Muscle of leg (tissue), 3 donors: ENCODE measurements at regions not wholly inside any gene's neighbourhood (a gene's known extent, or its start where the extent isn't known, plus 50 kb on each side); places are given as distances from the start of the nearest gene placed in this dataset.
A peak's percentile ranks its signal among the peaks of the same experiment; 100 is the strongest.

Experiments used
- DNase-seq: peaks from one replicate; pipeline ENCODE4 v3.0.0; 2013
- H3K27ac ChIP-seq: one replicate; pipeline ENCODE4 v1.5.1; 2013; ENCODE audit warnings: mild to moderate bottlenecking, low read length, control low read depth
- H3K27me3 ChIP-seq: one replicate; pipeline ENCODE4 v1.6.1; 2013; ENCODE audit warnings: low read length; ENCODE audit not compliant: control insufficient read depth, insufficient read depth
- H3K36me3 ChIP-seq: one replicate; pipeline ENCODE4 v1.6.1; 2013; ENCODE audit warnings: low read length; ENCODE audit not compliant: control insufficient read depth, insufficient read depth
- H3K4me1 ChIP-seq: one replicate; pipeline ENCODE4 v1.6.1; 2013; ENCODE audit warnings: low read length; ENCODE audit not compliant: control insufficient read depth, insufficient read depth
- H3K4me3 ChIP-seq: one replicate; pipeline ENCODE4 v1.5.1; 2013; ENCODE audit warnings: low read length, control low read depth
- H3K9me3 ChIP-seq: replicated peaks from 2 replicates; pipeline ENCODE4 v1.6.1; 2013; ENCODE audit warnings: low read depth, low read length; ENCODE audit not compliant: control insufficient read depth
- WGBS: methylation state at CpG from one replicate; pipeline ENCODE4 v1.1.5; 2013; ENCODE audit warnings: missing lambda C conversion rate; ENCODE audit not compliant: insufficient coverage; 5-methylcytosine and 5-hydroxymethylcytosine counted together

GRCh38 chr19:16000024-16000663 lies 51.3 kb downstream of the OR10H4 start:
- peaks cover 14% of the 10 kb centered on the region for H3K4me1 ChIP-seq
- no peaks in the 10 kb centered on the region for H3K36me3 ChIP-seq
- no peak overlapping the region for H3K27ac ChIP-seq
- H3K4me3 ChIP-seq = no peak overlapping the region
- H3K9me3 ChIP-seq = peaks cover 3% of the 10 kb centered on the region
- no peak for DNase-seq
- WGBS = 66% methylated on average over 4 of the region's 10 CpGs
- H3K27me3 ChIP-seq = no peaks in the 10 kb centered on the region

DNA sequence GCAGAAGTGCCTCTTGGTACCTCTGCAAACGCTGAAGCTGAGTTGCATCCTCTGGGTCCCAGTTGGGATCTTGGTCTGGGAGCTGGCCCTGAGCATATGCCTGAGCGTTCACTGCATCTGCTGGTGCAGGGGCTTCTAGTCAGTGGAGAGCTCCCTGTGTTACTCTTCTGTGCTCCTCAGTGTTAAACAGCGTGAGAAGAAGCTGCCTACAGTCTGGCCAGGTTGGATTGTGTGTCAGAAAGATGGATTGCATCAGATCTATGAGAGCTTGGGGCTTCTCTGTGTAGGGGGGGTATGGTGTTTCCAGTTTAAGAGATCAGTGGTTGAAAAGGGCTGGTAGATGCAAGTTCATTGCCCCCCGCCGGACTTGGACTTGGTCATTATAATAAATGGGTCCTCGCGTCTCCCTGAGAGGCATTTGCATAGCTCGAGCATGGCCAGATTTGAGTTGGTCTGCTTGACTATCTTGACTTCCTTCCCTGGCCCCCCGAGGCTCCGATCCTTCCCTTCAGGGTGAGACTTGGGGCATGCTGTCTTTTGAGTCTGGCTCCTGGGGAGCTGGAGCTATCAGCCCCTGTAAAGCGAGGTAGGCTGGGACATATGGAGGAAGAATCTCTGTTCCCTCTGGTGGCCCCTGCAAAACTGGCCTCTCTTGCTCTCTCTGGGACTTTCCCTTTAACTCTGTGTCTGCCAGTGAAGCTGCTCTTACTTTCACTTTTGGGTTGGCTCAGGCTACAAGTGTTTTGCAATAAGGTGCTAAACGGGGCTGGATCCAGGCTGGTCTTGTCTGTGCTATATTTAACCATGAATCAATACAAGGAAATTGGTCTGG lies 52.9 kb downstream of the OR10H4 start:
- H3K9me3 ChIP-seq = no peaks in the 10 kb centered on the region
- no peaks in the 10 kb centered on the region for H3K36me3 ChIP-seq
- H3K4me1 ChIP-seq = peaks cover 14% of the 10 kb centered on the region
- peak overlapping the region; percentile 18 for H3K4me3 ChIP-seq
- 8% methylated on average over 7 of the region's 12 CpGs for WGBS
- peak; percentile 60 for DNase-seq
- H3K27ac ChIP-seq = no peak overlapping the region
- H3K27me3 ChIP-seq = no peaks in the 10 kb centered on the region

- H3K4me3 ChIP-seq = no peak overlapping the region
- no peak overlapping the region for H3K27ac ChIP-seq
- H3K4me1 ChIP-seq = peaks cover 14% of the 10 kb centered on the region
- no peaks in the 10 kb centered on the region for H3K36me3 ChIP-seq
- H3K9me3 ChIP-seq = no peaks in the 10 kb centered on the region
- WGBS = 43% methylated on average over 9 of the region's 11 CpGs
- H3K27me3 ChIP-seq = no peaks in the 10 kb centered on the region
- peak; percentile 38 for DNase-seq
Measured at GRCh38 chr19:16002406-16003384, 53.9 kb downstream of the OR10H4 start.

- Histone ChIP-seq H3K4me3 (no peak overlapping the region), H3K9me3 (no peaks in the 10 kb centered on the region), H3K36me3 (no peaks in the 10 kb centered on the region), H3K27me3 (no peaks in the 10 kb centered on the region), H3K27ac (no peak overlapping the region), H3K4me1 (peaks cover 14% of the 10 kb centered on the region)
- DNase-seq = no peak
- WGBS = no CpG with 5 or more reads among the region's 3 CpGs
Measured at GRCh38 chr19:16003391-16003790, 54.6 kb downstream of the OR10H4 start.

DNA sequence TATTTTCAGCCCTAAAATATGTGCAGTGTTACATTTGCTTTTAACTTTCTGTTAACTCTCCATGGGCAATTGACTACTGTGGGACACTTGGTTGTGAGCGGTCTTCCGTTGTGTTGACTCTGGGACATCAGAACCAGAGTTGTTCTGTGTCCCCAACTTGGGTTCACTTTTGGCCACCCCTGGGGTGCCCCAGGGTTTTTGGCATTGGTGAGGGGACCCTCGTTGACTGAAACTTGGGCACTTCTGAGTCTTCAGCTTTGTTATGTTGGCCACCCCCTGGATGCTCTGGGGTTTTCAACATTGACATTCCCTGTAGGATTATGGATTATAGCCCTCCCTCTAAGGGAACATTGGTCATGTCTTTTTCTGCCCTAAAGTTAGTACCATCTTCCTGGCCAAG lies 57.1 kb downstream of the OR10H4 start:
- H3K27me3 ChIP-seq = no peaks in the 10 kb centered on the region
- DNase-seq = no peak
- no peaks in the 10 kb centered on the region for H3K36me3 ChIP-seq
- H3K4me3 ChIP-seq = no peak overlapping the region
- H3K9me3 ChIP-seq = no peaks in the 10 kb centered on the region
- H3K27ac ChIP-seq = no peak overlapping the region
- WGBS = no CpG with 5 or more reads among the region's 3 CpGs
- H3K4me1 ChIP-seq = peaks cover 14% of the 10 kb centered on the region

GRCh38 chr19:16012552-16012951 lies 63.7 kb upstream of the TPM4 start:
- Histone ChIP-seq H3K4me1 (no peaks in the 10 kb centered on the region), H3K27me3 (no peaks in the 10 kb centered on the region), H3K4me3 (no peak overlapping the region), H3K36me3 (no peaks in the 10 kb centered on the region), H3K9me3 (no peaks in the 10 kb centered on the region), H3K27ac (no peak overlapping the region)
- no peak for DNase-seq
- 92% methylated on average over 4 of the region's 4 CpGs for WGBS

- H3K27me3 ChIP-seq = no peaks in the 10 kb centered on the region
- no peak overlapping the region for H3K27ac ChIP-seq
- no peaks in the 10 kb centered on the region for H3K9me3 ChIP-seq
- WGBS = 93% methylated on average over 11 of the region's 11 CpGs
- no peaks in the 10 kb centered on the region for H3K36me3 ChIP-seq
- H3K4me3 ChIP-seq = no peak overlapping the region
- no peaks in the 10 kb centered on the region for H3K4me1 ChIP-seq
- DNase-seq = no peak
Measured at GRCh38 chr19:16013181-16013850, 63.0 kb upstream of the TPM4 start.

DNA sequence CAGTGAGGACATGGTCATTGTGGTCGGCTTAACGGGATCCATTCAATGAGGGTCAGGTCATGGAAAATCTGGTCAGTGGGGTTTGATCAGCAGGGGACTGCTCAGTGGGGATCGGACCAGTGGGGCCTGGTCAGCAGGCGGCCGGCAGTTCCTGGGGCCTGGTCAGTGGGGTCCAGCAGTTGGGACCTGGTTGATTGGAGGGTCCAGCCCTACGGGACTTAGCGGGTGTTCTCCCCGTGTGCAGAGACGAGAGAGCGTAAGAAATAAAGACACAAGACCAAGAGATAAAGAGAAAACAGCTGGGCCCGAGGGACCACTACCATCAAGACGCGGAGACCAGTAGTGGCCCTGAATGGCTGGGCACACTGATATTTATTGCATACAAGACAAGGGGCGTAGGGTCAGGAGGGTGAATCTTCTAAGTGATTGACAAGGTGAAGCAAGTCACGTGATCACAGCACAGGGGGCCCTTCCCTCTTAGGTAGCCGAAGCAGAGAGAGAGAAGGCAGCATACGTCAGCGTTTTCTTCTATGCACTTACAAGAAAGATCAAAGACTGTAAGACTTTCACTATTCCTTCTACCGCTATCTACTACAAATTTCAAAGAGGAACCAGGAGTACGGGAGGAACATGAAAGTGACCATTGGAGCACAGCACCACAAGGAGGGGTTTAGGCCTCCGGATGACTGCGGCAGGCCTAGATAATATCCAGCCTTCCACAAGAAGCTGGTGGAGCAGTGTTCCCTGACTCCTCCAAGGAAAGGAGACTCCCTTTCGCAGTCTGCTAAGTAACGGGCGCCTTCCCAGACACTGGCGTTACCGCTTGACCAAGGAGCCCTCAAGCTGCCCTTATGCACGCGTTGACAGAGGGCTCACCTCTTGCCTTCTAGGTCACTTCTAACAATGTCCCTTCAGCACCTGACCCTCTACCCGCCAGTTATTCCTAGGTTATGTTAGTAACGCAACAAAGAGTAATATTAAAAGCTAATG lies 62.1 kb upstream of the TPM4 start:
- no peaks in the 10 kb centered on the region for H3K36me3 ChIP-seq
- no peak overlapping the region for H3K4me3 ChIP-seq
- DNase-seq = no peak
- 96% methylated on average over 19 of the region's 31 CpGs for WGBS
- no peak overlapping the region for H3K27ac ChIP-seq
- no peaks in the 10 kb centered on the region for H3K9me3 ChIP-seq
- no peaks in the 10 kb centered on the region for H3K27me3 ChIP-seq
- H3K4me1 ChIP-seq = no peaks in the 10 kb centered on the region
